MM.1S (cell line): ENCODE measurements at regions not wholly inside any gene's neighbourhood (a gene's known extent, or its start where the extent isn't known, plus 50 kb on each side); places are given as distances from the start of the nearest gene placed in this dataset.

ENCODE experiments used
- DNase-seq: peaks from one replicate; pipeline ENCODE4 v3.0.0-alpha.2; 2015
- H2AFZ ChIP-seq: fragments of 300-600 bp; sonication (generic); 2 replicates; pipeline ENCODE4 v1.6.0; 2016; ENCODE audit warnings: antibody characterized with exemption, low read length
- H3F3A ChIP-seq: fragments of 300-600 bp; sonication (generic); 2 replicates; pipeline ENCODE4 v1.6.1; 2016; ENCODE audit warnings: mild to moderate bottlenecking, antibody characterized with exemption, low read length, moderate library complexity, mixed read lengths; ENCODE audit not compliant: insufficient read depth
- H3K27ac ChIP-seq: fragments of 300-600 bp; sonication (generic); 2 replicates; pipeline ENCODE4 v1.5.1; 2016; ENCODE audit warnings: mild to moderate bottlenecking, low read length
- H3K27me3 ChIP-seq: fragments of 300-600 bp; sonication (generic); replicated peaks from 2 replicates; pipeline ENCODE4 v1.6.0; 2016; ENCODE audit warnings: low read length; ENCODE audit not compliant: insufficient read depth
- H3K36me3 ChIP-seq: fragments of 300-600 bp; sonication (generic); replicated peaks from 2 replicates; pipeline ENCODE4 v1.6.1; 2016; ENCODE audit warnings: mild to moderate bottlenecking, low read length, mixed read lengths; ENCODE audit not compliant: insufficient read depth
- H3K4me1 ChIP-seq: fragments of 300-600 bp; sonication (generic); 2 replicates; pipeline ENCODE4 v1.6.1; 2016; ENCODE audit warnings: low read length, mixed read lengths
- H3K4me2 ChIP-seq: fragments of 300-600 bp; sonication (generic); 2 replicates; pipeline ENCODE4 v1.6.0; 2016; ENCODE audit warnings: low read depth, low read length
- H3K4me3 ChIP-seq: fragments of 300-600 bp; sonication (generic); 2 replicates; pipeline ENCODE4 v1.5.1; 2016; ENCODE audit warnings: low read length, mixed read lengths
- H3K79me2 ChIP-seq: fragments of 300-600 bp; sonication (generic); 2 replicates; pipeline ENCODE4 v1.6.1; 2016; ENCODE audit warnings: mixed run types, low read length, mixed read lengths
- H3K9ac ChIP-seq: fragments of 300-600 bp; sonication (generic); 2 replicates; pipeline ENCODE4 v1.6.1; 2016; ENCODE audit warnings: low read length, mixed read lengths
- H3K9me2 ChIP-seq: fragments of 300-600 bp; sonication (generic); replicated peaks from 2 replicates; pipeline ENCODE4 v1.6.1; 2016; ENCODE audit warnings: mild to moderate bottlenecking, low read length, mixed read lengths; ENCODE audit not compliant: insufficient read depth
- H3K9me3 ChIP-seq: fragments of 300-600 bp; sonication (generic); replicated peaks from 2 replicates; pipeline ENCODE4 v1.6.1; 2016; ENCODE audit warnings: mild to moderate bottlenecking, low read length, mixed read lengths; ENCODE audit not compliant: insufficient read depth
- H4K20me1 ChIP-seq: fragments of 300-600 bp; sonication (generic); 2 replicates; pipeline ENCODE4 v1.6.1; 2016; ENCODE audit warnings: mild to moderate bottlenecking, low read length, moderate library complexity, mixed read lengths; ENCODE audit not compliant: insufficient read depth
- EZH2 ChIP-seq: fragments of 300-600 bp; sonication (generic); optimal IDR thresholded peaks from 2 replicates; pipeline ENCODE3; 2017; ENCODE audit warnings: low read depth, mild to moderate bottlenecking, antibody characterized with exemption, low read length, mixed read lengths
- EZH2phosphoT487 ChIP-seq: fragments of 300-600 bp; sonication (generic); IDR thresholded peaks from 2 replicates; pipeline ENCODE4 v1.6.1; 2018; ENCODE audit warnings: antibody characterized with exemption, low read length
- TF ChIP-seq, protein P1 (sequence below): fragments of 300-600 bp; sonication (generic); IDR thresholded peaks from 2 replicates; pipeline ENCODE4 v1.5.1; 2016; ENCODE audit warnings: antibody characterized with exemption, low read length, mixed read lengths

DNA sequence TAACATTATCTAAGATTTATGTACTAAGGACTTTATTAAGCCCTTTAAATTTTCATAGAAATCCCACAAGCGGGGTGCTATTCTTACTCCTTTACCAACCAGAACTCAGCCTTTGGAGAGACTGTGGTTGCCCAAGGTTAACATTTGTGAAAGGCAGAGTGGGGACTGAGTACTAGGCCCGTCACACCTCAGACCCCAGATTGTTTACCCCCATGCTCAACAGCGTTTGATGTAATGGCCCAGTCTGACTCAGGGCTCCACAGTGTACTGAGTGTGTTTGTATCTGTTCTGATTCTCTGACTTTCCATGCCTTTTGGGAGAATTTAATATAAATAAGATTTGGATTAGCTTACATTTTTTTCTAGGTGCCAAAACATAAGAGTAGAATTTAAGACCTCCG is 110.0 kb downstream of the GAS1 start:
- H3K9ac ChIP-seq, result no peak overlapping the region
- no peak for DNase-seq
- no peaks in the 10 kb centered on the region for H3K9me2 ChIP-seq
- H3K4me1 ChIP-seq, result no peaks in the 10 kb centered on the region
- TF ChIP-seq EZH2phosphoT487 (no peak), EZH2 (no peak)
- TF ChIP-seq, protein P1, sequence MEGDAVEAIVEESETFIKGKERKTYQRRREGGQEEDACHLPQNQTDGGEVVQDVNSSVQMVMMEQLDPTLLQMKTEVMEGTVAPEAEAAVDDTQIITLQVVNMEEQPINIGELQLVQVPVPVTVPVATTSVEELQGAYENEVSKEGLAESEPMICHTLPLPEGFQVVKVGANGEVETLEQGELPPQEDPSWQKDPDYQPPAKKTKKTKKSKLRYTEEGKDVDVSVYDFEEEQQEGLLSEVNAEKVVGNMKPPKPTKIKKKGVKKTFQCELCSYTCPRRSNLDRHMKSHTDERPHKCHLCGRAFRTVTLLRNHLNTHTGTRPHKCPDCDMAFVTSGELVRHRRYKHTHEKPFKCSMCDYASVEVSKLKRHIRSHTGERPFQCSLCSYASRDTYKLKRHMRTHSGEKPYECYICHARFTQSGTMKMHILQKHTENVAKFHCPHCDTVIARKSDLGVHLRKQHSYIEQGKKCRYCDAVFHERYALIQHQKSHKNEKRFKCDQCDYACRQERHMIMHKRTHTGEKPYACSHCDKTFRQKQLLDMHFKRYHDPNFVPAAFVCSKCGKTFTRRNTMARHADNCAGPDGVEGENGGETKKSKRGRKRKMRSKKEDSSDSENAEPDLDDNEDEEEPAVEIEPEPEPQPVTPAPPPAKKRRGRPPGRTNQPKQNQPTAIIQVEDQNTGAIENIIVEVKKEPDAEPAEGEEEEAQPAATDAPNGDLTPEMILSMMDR, result no peak
- H3K36me3 ChIP-seq, result no peaks in the 10 kb centered on the region
- no peak overlapping the region for H2AFZ ChIP-seq
- no peak overlapping the region for H3K4me2 ChIP-seq
- no peak overlapping the region for H3K27ac ChIP-seq
- H3F3A ChIP-seq, result no peaks in the 10 kb centered on the region
- no peak overlapping the region for H3K4me3 ChIP-seq
- H3K27me3 ChIP-seq, result no peaks in the 10 kb centered on the region
- H4K20me1 ChIP-seq, result no peaks in the 10 kb centered on the region
- H3K79me2 ChIP-seq, result no peaks in the 10 kb centered on the region
- H3K9me3 ChIP-seq, result no peaks in the 10 kb centered on the region

DNA sequence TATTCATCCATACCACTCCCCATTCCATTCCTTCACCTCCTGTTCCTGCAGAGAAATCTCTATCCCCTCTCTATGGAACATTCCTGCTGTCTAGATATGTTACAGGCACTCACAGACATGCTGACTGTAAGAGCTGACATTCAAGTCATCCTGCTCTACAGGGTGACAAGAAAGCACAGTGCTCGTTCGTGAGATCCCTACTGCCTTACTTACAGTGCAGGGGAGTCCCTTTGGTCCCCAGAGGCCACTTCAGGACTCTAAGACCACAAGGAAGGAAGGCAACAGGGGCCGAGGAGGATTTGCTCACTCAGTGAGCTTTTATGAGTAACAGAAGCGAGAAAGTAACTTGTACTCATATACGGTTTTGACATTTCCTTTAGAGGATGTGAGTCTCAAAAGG is 110.5 kb downstream of the GAS1 start:
- Histone ChIP-seq H3K79me2 (no peaks in the 10 kb centered on the region), H3K9me3 (no peaks in the 10 kb centered on the region), H3K4me3 (no peak overlapping the region), H3K9ac (no peak overlapping the region), H3K4me2 (no peak overlapping the region), H3F3A (no peaks in the 10 kb centered on the region), H4K20me1 (no peaks in the 10 kb centered on the region), H3K4me1 (no peaks in the 10 kb centered on the region), H3K36me3 (no peaks in the 10 kb centered on the region), H3K27ac (no peak overlapping the region), H2AFZ (no peak overlapping the region), H3K27me3 (no peaks in the 10 kb centered on the region), H3K9me2 (no peaks in the 10 kb centered on the region)
- no peak for DNase-seq
- TF ChIP-seq EZH2, result no peak
- no peak for TF ChIP-seq EZH2phosphoT487

DNA sequence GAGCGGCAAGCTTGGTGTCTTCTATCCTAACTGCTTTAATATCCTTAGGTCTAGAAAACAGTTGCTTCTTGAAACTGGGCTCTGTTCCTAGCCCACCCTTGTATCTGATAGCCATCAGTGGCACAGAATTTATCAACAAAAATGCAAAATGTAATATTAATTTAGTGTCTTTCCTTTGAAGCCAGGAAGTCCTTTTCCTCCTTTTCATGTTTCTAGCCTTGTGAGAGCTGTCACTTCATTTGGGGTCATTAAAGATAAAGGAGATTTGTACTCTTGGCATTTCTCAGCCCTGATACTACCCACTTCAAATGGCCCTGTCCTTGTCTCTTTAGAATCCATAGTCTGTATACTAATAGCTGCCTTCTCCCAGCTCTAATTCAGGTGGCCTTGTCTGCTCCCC is 111.0 kb downstream of the GAS1 start:
- H2AFZ ChIP-seq, result no peak overlapping the region
- TF ChIP-seq EZH2phosphoT487, result no peak
- no peak for TF ChIP-seq EZH2
- TF ChIP-seq, protein P1, result no peak
- no peak overlapping the region for H3K4me2 ChIP-seq

DNA sequence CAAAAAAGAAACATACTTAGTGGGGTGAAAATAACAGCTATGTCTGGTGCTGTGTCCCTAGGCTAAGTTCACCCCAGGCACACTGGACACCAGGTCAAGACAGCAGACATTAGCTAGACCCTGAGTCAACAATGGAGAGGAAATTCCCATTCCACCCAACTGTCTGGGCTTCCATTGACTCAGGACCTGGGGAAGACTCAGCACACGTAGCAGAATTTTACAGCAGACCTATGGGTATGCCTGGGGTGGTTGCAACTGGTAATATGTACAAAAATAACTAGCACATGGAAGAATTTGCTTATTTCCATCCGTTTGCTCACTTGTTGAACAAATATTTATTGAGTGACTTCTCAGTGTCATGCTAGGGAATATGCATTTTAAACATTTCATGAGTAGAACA is 117.0 kb downstream of the GAS1 start:
- H2AFZ ChIP-seq, result no peak overlapping the region
- H3K79me2 ChIP-seq, result no peaks in the 10 kb centered on the region
- DNase-seq, result no peak

More for the DNA sequence above, 111.0 kb downstream of the GAS1 start:
- no peaks in the 10 kb centered on the region for H3K9me2 ChIP-seq
- no peak for DNase-seq
- H3K27ac ChIP-seq, result no peak overlapping the region
- no peaks in the 10 kb centered on the region for H3K79me2 ChIP-seq
- H3K4me1 ChIP-seq, result no peaks in the 10 kb centered on the region
- no peak overlapping the region for H3K4me3 ChIP-seq
- H3K9ac ChIP-seq, result no peak overlapping the region
- no peaks in the 10 kb centered on the region for H3K9me3 ChIP-seq
- H4K20me1 ChIP-seq, result no peaks in the 10 kb centered on the region
- H3F3A ChIP-seq, result no peaks in the 10 kb centered on the region
- H3K27me3 ChIP-seq, result no peaks in the 10 kb centered on the region
- no peaks in the 10 kb centered on the region for H3K36me3 ChIP-seq

More for the DNA sequence above, 117.0 kb downstream of the GAS1 start:
- Histone ChIP-seq H3K9me3 (no peaks in the 10 kb centered on the region), H3K4me1 (no peaks in the 10 kb centered on the region), H3K4me3 (no peak overlapping the region), H3K36me3 (no peaks in the 10 kb centered on the region), H3K9ac (no peak overlapping the region), H3K27me3 (no peaks in the 10 kb centered on the region), H3K9me2 (no peaks in the 10 kb centered on the region), H3K4me2 (no peak overlapping the region), H3K27ac (no peak overlapping the region), H4K20me1 (no peaks in the 10 kb centered on the region), H3F3A (no peaks in the 10 kb centered on the region)
- TF ChIP-seq EZH2 (no peak), EZH2phosphoT487 (no peak)
- TF ChIP-seq, protein P1, result no peak
